PC-9 (cell line): ENCODE measurements at regions not wholly inside any gene's neighbourhood (a gene's known extent, or its start where the extent isn't known, plus 50 kb on each side); places are given as distances from the start of the nearest gene placed in this dataset.

ENCODE experiments used
- CTCF ChIP-seq: fragments of 200-600 bp; sonication (generic); conservative IDR thresholded peaks from 2 replicates; pipeline ENCODE4 v1.6.1; 2017; ENCODE audit warnings: mixed run types, antibody characterized with exemption, mild to moderate bottlenecking, moderate library complexity
- EZH2 ChIP-seq: fragments of 200-600 bp; sonication (generic); IDR thresholded peaks from 2 replicates; pipeline ENCODE4 v1.8.0; 2017; ENCODE audit warnings: antibody characterized with exemption, low read depth

DNA sequence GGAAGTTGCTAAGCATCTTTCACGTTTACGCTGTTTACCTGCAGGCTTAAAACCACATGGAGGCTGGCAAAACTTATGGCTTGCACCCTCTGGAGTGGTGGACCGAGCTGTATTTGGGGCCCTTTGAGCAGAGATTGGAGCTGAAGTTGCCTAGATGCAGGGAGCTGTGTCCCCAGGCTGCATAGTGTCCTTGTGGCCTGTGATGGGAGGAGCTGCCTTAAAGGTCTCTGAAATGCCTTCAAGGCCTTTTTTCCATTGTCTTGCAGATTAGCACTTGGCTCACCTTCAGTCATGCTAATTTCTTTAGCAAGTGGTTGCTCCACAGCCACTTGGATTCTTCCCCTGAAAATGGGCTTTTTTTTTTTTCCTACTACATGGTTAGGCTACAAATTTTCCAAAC, 81.5 kb upstream of the CHD1 start:
- TF ChIP-seq CTCF (no peak), EZH2 (no peak)
